Skeletal muscle tissue (tissue), 3 donors: ENCODE measurements at regions not wholly inside any gene's neighbourhood (a gene's known extent, or its start where the extent isn't known, plus 50 kb on each side); places are given as distances from the start of the nearest gene placed in this dataset.

Source experiments
- H3K27ac ChIP-seq: one replicate; pipeline ENCODE4 v1.7.0; 2013; ENCODE audit warnings: mild to moderate bottlenecking, low read depth, low read length, inconsistent platforms
- H3K27me3 ChIP-seq, 3 donors: one replicate each; pipeline ENCODE4 v1.7.0; 2013; ENCODE audit warnings: low read length in 3 of 3; ENCODE audit not compliant: control insufficient read depth in 3 of 3, insufficient read depth in 3 of 3
- H3K36me3 ChIP-seq, 3 donors: one replicate each; pipeline ENCODE4 v1.7.0; 2013; ENCODE audit warnings: low read length in 3 of 3; ENCODE audit not compliant: control insufficient read depth in 3 of 3, insufficient read depth in 3 of 3
- H3K4me1 ChIP-seq, 3 donors: one replicate each; pipeline ENCODE4 v1.7.0; 2013; ENCODE audit warnings: low read length in 3 of 3, mild to moderate bottlenecking in 3 of 3; ENCODE audit not compliant: control insufficient read depth in 3 of 3, insufficient read depth in 3 of 3
- H3K4me3 ChIP-seq, 3 donors: one replicate each; pipeline ENCODE4 v1.7.0; 2013; ENCODE audit warnings: low read length in 3 of 3
- H3K9ac ChIP-seq, 3 donors: one replicate each; pipeline ENCODE4 v1.7.0; 2013; ENCODE audit warnings: low read length in 3 of 3, mild to moderate bottlenecking in 3 of 3, moderate library complexity in 2 of 3, low read depth in 1 of 3
- H3K9me3 ChIP-seq, 3 donors: one replicate each; pipeline ENCODE4 v1.7.0; 2013; ENCODE audit warnings: low read length in 3 of 3; ENCODE audit not compliant: control insufficient read depth in 3 of 3
- donor health status: Osteomylitis.

DNA sequence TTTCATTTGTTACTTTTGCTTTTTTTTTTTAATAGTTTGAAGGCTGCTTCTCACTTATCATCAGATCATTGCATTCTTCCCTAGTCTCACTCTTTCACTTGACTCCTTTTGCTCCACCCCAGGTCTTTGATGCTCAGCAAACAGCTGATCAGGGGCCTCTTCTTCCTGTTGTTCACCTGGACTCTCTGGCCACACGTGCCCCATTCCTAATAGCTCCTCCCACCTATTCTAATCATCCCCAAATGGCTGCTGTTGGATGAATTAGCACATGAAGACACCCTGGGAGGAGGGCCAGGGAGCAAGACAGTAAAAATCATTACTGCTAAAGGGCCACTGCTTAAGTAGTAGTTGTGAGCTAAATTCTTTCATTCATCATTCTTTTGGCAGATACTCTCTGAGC lies 119.5 kb downstream of the MAB21L3 start:
- Histone ChIP-seq H3K9ac (no peak overlapping the region), H3K4me1 (no peaks in the 10 kb centered on the region), H3K27ac (no peak overlapping the region), H3K36me3 (no peaks in the 10 kb centered on the region), H3K4me3 (no peak overlapping the region), H3K9me3 (no peaks in the 10 kb centered on the region), H3K27me3 (no peaks in the 10 kb centered on the region)

DNA sequence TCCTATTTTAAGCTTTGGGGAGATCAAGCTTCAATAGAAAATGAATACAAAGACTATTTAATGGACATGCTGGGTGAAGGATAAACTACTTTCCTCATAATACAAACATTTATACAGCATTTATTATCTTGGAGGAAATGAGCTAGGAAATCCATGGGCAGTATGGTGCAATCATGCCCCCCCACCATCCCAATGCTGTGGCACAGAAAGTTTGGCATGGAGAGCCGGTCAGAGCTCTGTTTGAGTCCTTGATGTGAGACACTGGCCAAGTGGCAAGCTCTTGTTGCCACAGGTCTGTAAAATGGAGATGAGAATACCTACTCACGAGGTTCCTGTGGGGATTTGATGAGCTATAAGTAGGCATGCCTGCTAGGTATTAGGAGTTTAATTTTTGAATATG lies 120.6 kb downstream of the MAB21L3 start:
- Histone ChIP-seq H3K4me3 (no peak overlapping the region), H3K4me1 (no peaks in the 10 kb centered on the region), H3K9me3 (no peaks in the 10 kb centered on the region), H3K27me3 (no peaks in the 10 kb centered on the region), H3K27ac (no peak overlapping the region), H3K9ac (no peak overlapping the region), H3K36me3 (no peaks in the 10 kb centered on the region)

- Histone ChIP-seq H3K9me3 (no peaks in the 10 kb centered on the region), H3K27ac (no peak overlapping the region), H3K36me3 (no peaks in the 10 kb centered on the region), H3K4me3 (no peak overlapping the region), H3K4me1 (no peaks in the 10 kb centered on the region), H3K27me3 (no peaks in the 10 kb centered on the region), H3K9ac (no peak overlapping the region)
These were observed 121.9 kb downstream of the MAB21L3 start for GRCh38 chr1:116232989-116233514.

- Histone ChIP-seq H3K27ac (no peak overlapping the region), H3K9me3 (no peaks in the 10 kb centered on the region), H3K36me3 (no peaks in the 10 kb centered on the region), H3K4me3 (no peak overlapping the region), H3K9ac (no peak overlapping the region), H3K4me1 (no peaks in the 10 kb centered on the region), H3K27me3 (no peaks in the 10 kb centered on the region)
These were observed 123.2 kb downstream of the MAB21L3 start for GRCh38 chr1:116234429-116234828.

DNA sequence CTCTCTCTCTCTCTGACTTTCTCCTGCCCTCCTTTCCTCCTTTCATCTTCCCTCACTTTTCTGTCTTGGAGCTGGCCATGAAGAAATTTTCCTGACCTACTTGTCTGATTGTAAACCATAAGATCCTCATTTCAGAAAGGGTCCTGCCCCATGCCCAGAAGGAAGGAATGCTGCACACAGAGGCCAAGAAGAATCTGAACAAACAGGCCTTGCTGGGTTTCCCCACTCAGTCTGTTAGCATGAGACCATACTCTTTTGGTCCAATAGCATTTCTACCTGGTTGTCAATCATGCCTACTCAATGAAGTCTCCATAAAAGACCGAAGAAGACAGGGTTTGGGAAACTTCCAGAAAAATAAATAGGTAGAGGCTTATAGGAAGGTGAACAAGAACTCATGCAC lies 128.7 kb downstream of the MAB21L3 start:
- H3K4me1 ChIP-seq: peaks cover 0 to 2% (median 0%) of the 10 kb centered on the region in 3 donors
- H3K27me3 ChIP-seq: no peaks in the 10 kb centered on the region
- H3K27ac ChIP-seq: no peak overlapping the region
- no peaks in the 10 kb centered on the region for H3K9me3 ChIP-seq
- no peak overlapping the region for H3K4me3 ChIP-seq
- H3K9ac ChIP-seq: no peak overlapping the region
- no peaks in the 10 kb centered on the region for H3K36me3 ChIP-seq

GRCh38 chr1:116242741-116243140 lies 130.3 kb upstream of the ATP1A1 start:
- H3K36me3 ChIP-seq: no peaks in the 10 kb centered on the region
- no peak overlapping the region for H3K4me3 ChIP-seq
- H3K9me3 ChIP-seq: no peaks in the 10 kb centered on the region
- no peak overlapping the region for H3K9ac ChIP-seq
- peaks cover 0 to 2% (median 0%) of the 10 kb centered on the region in 3 donors for H3K4me1 ChIP-seq
- H3K27ac ChIP-seq: no peak overlapping the region
- H3K27me3 ChIP-seq: no peaks in the 10 kb centered on the region

DNA sequence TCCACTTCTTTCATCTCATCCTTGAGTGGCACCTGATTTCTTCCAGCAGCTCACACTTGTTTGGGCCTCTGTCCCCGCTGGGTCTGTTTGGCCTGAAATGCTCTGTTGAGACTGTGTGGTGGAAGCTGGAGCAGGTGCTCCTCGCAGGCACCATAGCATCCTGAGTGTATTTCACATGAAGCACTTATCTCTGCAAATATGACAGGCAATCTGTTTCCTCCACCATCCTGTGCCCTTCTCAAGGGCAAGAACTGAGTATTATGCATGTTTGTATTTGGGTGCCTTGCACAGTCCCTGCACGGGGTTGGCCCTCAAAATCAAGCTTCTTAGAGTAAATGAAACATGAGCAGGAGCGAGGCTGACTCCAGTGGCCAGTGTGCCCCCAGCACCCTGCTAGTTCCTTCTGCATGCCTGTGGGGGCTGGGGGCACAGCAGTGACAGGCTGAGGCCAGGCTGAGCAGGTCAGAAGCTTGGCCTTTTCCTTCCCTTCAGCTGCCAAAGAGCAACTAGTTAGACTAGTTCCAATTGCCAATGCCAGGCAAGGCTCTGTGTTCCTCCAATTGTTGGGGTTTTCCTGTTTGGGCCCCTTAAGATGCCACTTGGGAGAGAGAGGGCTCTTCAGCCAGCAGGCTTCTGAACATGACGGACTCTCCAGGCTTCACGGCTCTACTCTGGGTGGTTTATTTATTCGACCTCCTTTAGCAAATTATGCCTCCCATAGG lies 129.6 kb upstream of the ATP1A1 start:
- Histone ChIP-seq H3K4me1 (peaks cover 0 to 2% (median 0%) of the 10 kb centered on the region in 3 donors), H3K36me3 (no peaks in the 10 kb centered on the region), H3K27me3 (no peaks in the 10 kb centered on the region), H3K4me3 (no peak overlapping the region), H3K9ac (no peak overlapping the region), H3K9me3 (no peaks in the 10 kb centered on the region), H3K27ac (no peak overlapping the region)

DNA sequence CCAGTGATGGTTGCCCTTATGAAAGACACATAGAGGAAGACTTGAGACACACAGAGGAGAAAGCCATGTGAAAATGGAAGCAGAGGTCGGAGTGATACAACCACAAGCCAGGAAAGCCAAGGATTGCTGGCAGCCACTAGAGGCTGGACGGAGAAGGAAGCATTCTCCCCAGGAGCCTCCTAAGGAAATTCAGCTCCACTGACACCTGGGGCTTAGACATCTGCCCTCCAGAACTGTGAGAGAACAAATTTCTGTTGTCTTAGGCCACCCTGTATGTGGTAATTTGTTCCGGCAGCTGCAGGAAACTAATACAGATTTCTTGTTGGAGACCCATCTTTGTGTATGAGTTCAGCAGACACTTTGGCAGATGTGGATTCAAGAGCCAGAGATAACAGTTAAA lies 126.9 kb upstream of the ATP1A1 start:
- Histone ChIP-seq H3K4me3 (no peak overlapping the region), H3K4me1 (peaks cover 0 to 2% (median 0%) of the 10 kb centered on the region in 3 donors), H3K9me3 (no peaks in the 10 kb centered on the region), H3K27me3 (no peaks in the 10 kb centered on the region), H3K9ac (no peak overlapping the region), H3K27ac (no peak overlapping the region), H3K36me3 (no peaks in the 10 kb centered on the region)

GRCh38 chr1:116252271-116252670 lies 120.8 kb upstream of the ATP1A1 start:
- Histone ChIP-seq H3K4me3 (no peak overlapping the region), H3K27me3 (no peaks in the 10 kb centered on the region), H3K36me3 (no peaks in the 10 kb centered on the region), H3K27ac (no peak overlapping the region), H3K9ac (no peak overlapping the region), H3K4me1 (peaks cover 6 to 14% (median 8%) of the 10 kb centered on the region in 3 donors), H3K9me3 (no peaks in the 10 kb centered on the region)

- H3K36me3 ChIP-seq: no peaks in the 10 kb centered on the region
- H3K9ac ChIP-seq: no peak overlapping the region
- no peak overlapping the region for H3K4me3 ChIP-seq
- no peaks in the 10 kb centered on the region for H3K9me3 ChIP-seq
- H3K27me3 ChIP-seq: no peaks in the 10 kb centered on the region
- H3K4me1 ChIP-seq: peaks cover 6 to 14% (median 8%) of the 10 kb centered on the region in 3 donors
- H3K27ac ChIP-seq: no peak overlapping the region
These were observed 120.3 kb upstream of the ATP1A1 start for GRCh38 chr1:116252785-116253184.
